ENCODE measurements at regions not wholly inside any gene's neighbourhood (a gene's known extent, or its start where the extent isn't known, plus 50 kb on each side); places are given as distances from the start of the nearest gene placed in this dataset.

- Mint-ChIP-seq H3K4me3 (ENCODE audit: unreplicated experiment) (no peak overlapping the region), H3K27me3 (ENCODE audit: low read depth, unreplicated experiment) (no peaks in the 10 kb centered on the region), H3K36me3 (ENCODE audit: low read depth, unreplicated experiment) (no peaks in the 10 kb centered on the region), H3K4me1 (ENCODE audit: low read depth, unreplicated experiment) (peaks cover 48% of the 10 kb centered on the region), H3K9me3 (ENCODE audit: unreplicated experiment) (no peaks in the 10 kb centered on the region), H3K27ac (ENCODE audit: unreplicated experiment) (peak overlapping the region; percentile 87)
- Histone ChIP-seq H2AFZ (ENCODE audit: low read depth, low read length) (no peak overlapping the region), H3K4me2 (ENCODE audit: low read length) (peak overlapping the region; percentile 60), H3K79me2 (ENCODE audit: insufficient read depth, low read length) (no peaks in the 10 kb centered on the region), H3K36me3 (ENCODE audit: insufficient read depth, low read length) (no peaks in the 10 kb centered on the region), H3K4me1 (ENCODE audit: insufficient read depth, low read length) (peaks cover 38% of the 10 kb centered on the region), H3K27ac (ENCODE audit: low read depth, low read length) (peak overlapping the region; percentile 78), H3K27me3 (ENCODE audit: insufficient read depth, low read length) (no peaks in the 10 kb centered on the region), H4K20me1 (ENCODE audit: insufficient read depth, low read length) (no peaks in the 10 kb centered on the region), H3K4me3 (ENCODE audit: insufficient read depth, low read depth, low read length) (no peak overlapping the region), H3K9me3 (ENCODE audit: insufficient read depth, low read depth, low read length) (no peaks in the 10 kb centered on the region), H3K9ac (ENCODE audit: low read length) (peak overlapping the region; percentile 37)
- TF ChIP-seq EZH2 (IDR thresholded peaks at IDR 0.05; ENCODE audit: insufficient read depth, low read length) (no peak), CTCF (IDR thresholded peaks at IDR 0.05; ENCODE audit: insufficient read depth, low read depth, low read length) (no peak)
- peak; percentile 100 for FAIRE-seq
- peak; percentile 97 for DNase-seq (ENCODE audit: low read depth)
Observed at GRCh38 chr4:55183926-55184599, 58.7 kb upstream of the KDR start.

- DNase-seq (ENCODE audit: low read depth) (peak; percentile 60), FAIRE-seq (peak; percentile 79)
- H3K4me1 ChIP-seq (ENCODE audit: insufficient read depth, low read length) = peaks cover 38% of the 10 kb centered on the region
- Mint-ChIP-seq H3K27me3 (ENCODE audit: low read depth, unreplicated experiment) (no peaks in the 10 kb centered on the region), H3K9me3 (ENCODE audit: unreplicated experiment) (no peaks in the 10 kb centered on the region), H3K27ac (ENCODE audit: unreplicated experiment) (peak overlapping the region; percentile 87), H3K36me3 (ENCODE audit: low read depth, unreplicated experiment) (no peaks in the 10 kb centered on the region), H3K4me1 (ENCODE audit: low read depth, unreplicated experiment) (peaks cover 48% of the 10 kb centered on the region), H3K4me3 (ENCODE audit: unreplicated experiment) (no peak overlapping the region)
- no peaks in the 10 kb centered on the region for H4K20me1 ChIP-seq (ENCODE audit: insufficient read depth, low read length)
- H3K27ac ChIP-seq (ENCODE audit: low read depth, low read length) = peak overlapping the region; percentile 78
- H3K27me3 ChIP-seq (ENCODE audit: insufficient read depth, low read length) = no peaks in the 10 kb centered on the region
- no peaks in the 10 kb centered on the region for H3K36me3 ChIP-seq (ENCODE audit: insufficient read depth, low read length)
- TF ChIP-seq EZH2 (IDR thresholded peaks at IDR 0.05; ENCODE audit: insufficient read depth, low read length) (no peak), CTCF (IDR thresholded peaks at IDR 0.05; ENCODE audit: insufficient read depth, low read depth, low read length) (peak; percentile 26)
- no peaks in the 10 kb centered on the region for H3K9me3 ChIP-seq (ENCODE audit: insufficient read depth, low read depth, low read length)
- no peaks in the 10 kb centered on the region for H3K79me2 ChIP-seq (ENCODE audit: insufficient read depth, low read length)
- no peak overlapping the region for H3K4me3 ChIP-seq (ENCODE audit: insufficient read depth, low read depth, low read length)
- peak overlapping the region; percentile 60 for H3K4me2 ChIP-seq (ENCODE audit: low read length)
- H3K9ac ChIP-seq (ENCODE audit: low read length) = peak overlapping the region; percentile 22
- H2AFZ ChIP-seq (ENCODE audit: low read depth, low read length) = no peak overlapping the region
Observed at GRCh38 chr4:55184600-55185523, 59.5 kb upstream of the KDR start.

Measured in astrocyte (in vitro differentiated cells and primary cell).